SK-N-SH (cell line): ENCODE measurements at regions not wholly inside any gene's neighbourhood (a gene's known extent, or its start where the extent isn't known, plus 50 kb on each side); places are given as distances from the start of the nearest gene placed in this dataset.

ENCODE experiments used
- CTCF ChIA-PET: fragments of 300-600, 350-600 bp; formaldehyde crosslinking; extraction: SDS; loops from one replicate; lab custom pipeline; 2021; lab: Yijun Ruan, JAX
- POLR2A ChIA-PET: fragments of 350-600 bp; sonication (Branson Sonifier 250); formaldehyde crosslinking; extraction: SDS; loops from one replicate; lab custom pipeline; 2020; ENCODE audit warnings: antibody characterized with exemption, inconsistent platforms; lab: Yijun Ruan, JAX
- DNase-seq: peaks from one replicate; pipeline ENCODE4 v3.0.0; 2012
- H2AFZ ChIP-seq: fragments of 200-600 bp; sonication (generic); 2 replicates; pipeline ENCODE4 v1.8.1; 2016; ENCODE audit warnings: antibody characterized with exemption, mild to moderate bottlenecking, low read depth
- H3F3A ChIP-seq: fragments of 200-600 bp; sonication (generic); replicated peaks from 2 replicates; pipeline ENCODE3; 2016; ENCODE audit warnings: antibody characterized with exemption, mild to moderate bottlenecking; ENCODE audit not compliant: insufficient read depth
- H3K27ac ChIP-seq, 2 experiments: fragments of 200-500 bp in 1 of 2; fragments of 200-600 bp in 1 of 2; sonication (Bioruptor generic) in 1 of 2; sonication (generic), shearing (Covaris generic) in 1 of 2; 2 replicates each; pipeline versions ENCODE4 v1.5.1 to v1.6.1; 2014 to 2016; ENCODE audit warnings: low read depth in 2 of 2, inconsistent platforms in 1 of 2, low read length in 1 of 2, mild to moderate bottlenecking in 1 of 2, mixed read lengths in 1 of 2
- H3K27me3 ChIP-seq: fragments of 200-600 bp; sonication (generic), shearing (Covaris generic); 2 replicates; pipeline ENCODE4 v1.6.1; 2016; ENCODE audit warnings: mixed run types; ENCODE audit not compliant: insufficient read depth
- H3K36me3 ChIP-seq, 2 experiments: fragments of 200-500 bp in 1 of 2; fragments of 200-600 bp in 1 of 2; sonication (Bioruptor generic) in 1 of 2; sonication (generic) in 1 of 2; replicated peaks in 1 of 2; 2 replicates each; pipeline versions ENCODE3 to v1.5.1; 2014 to 2016; ENCODE audit warnings: low read length in 1 of 2, mild to moderate bottlenecking in 1 of 2; ENCODE audit not compliant: insufficient read depth in 2 of 2, control insufficient read depth in 1 of 2
- H3K4me1 ChIP-seq, 2 experiments: fragments of 200-500 bp in 1 of 2; fragments of 200-600 bp in 1 of 2; sonication (Bioruptor generic) in 1 of 2; sonication (generic), shearing (Covaris generic) in 1 of 2; 2 replicates each; pipeline versions ENCODE4 v1.5.1 to v1.6.1; 2014 to 2016; ENCODE audit warnings: low read depth in 1 of 2, low read length in 1 of 2, mixed run types in 1 of 2; ENCODE audit not compliant: insufficient read depth in 2 of 2, control insufficient read depth in 1 of 2
- H3K4me2 ChIP-seq: fragments of 200-600 bp; sonication (generic), shearing (Covaris generic); 2 replicates; pipeline ENCODE4 v1.6.1; 2017; ENCODE audit warnings: mixed run types
- H3K4me3 ChIP-seq, 2 experiments: fragments of 200-500 bp in 1 of 2; fragments of 200-600 bp in 1 of 2; sonication (Bioruptor generic) in 1 of 2; sonication (generic), shearing (Covaris generic) in 1 of 2; 2 replicates each; pipeline versions ENCODE4 v1.5.1 to v1.8.1; 2014 to 2016; ENCODE audit warnings: low read depth in 2 of 2, inconsistent platforms in 1 of 2, low read length in 1 of 2, mild to moderate bottlenecking in 1 of 2, mixed read lengths in 1 of 2, moderate library complexity in 1 of 2
- H3K79me2 ChIP-seq: fragments of 200-600 bp; sonication (generic); 2 replicates; pipeline ENCODE4 v1.8.1; 2017; ENCODE audit warnings: mild to moderate bottlenecking; ENCODE audit not compliant: insufficient read depth
- H3K9ac ChIP-seq: fragments of 200-600 bp; sonication (generic); 2 replicates; pipeline ENCODE4 v1.6.1; 2017; ENCODE audit warnings: mixed run types
- H3K9me2 ChIP-seq: fragments of 200-600 bp; sonication (generic); 2 replicates; pipeline ENCODE4 v1.6.1; 2017; ENCODE audit warnings: mixed run types
- H3K9me3 ChIP-seq: fragments of 200-600 bp; sonication (generic); 2 replicates; pipeline ENCODE4 v1.6.1; 2017; ENCODE audit warnings: mixed run types, mild to moderate bottlenecking, moderate library complexity
- H4K20me1 ChIP-seq: fragments of 200-600 bp; sonication (generic); 2 replicates; pipeline ENCODE4 v1.6.1; 2017; ENCODE audit warnings: mild to moderate bottlenecking, mixed run types; ENCODE audit not compliant: insufficient read depth
- CHD2 ChIP-seq: fragments of 150-350 bp; IDR thresholded peaks from 2 replicates; pipeline ENCODE4 v1.6.1; 2018; ENCODE audit warnings: low read length; ENCODE audit not compliant: partially characterized antibody
- CTCF ChIP-seq: fragments of 200-600 bp; sonication (generic); IDR thresholded peaks from 2 replicates; pipeline ENCODE4 v1.6.1; 2017; ENCODE audit warnings: antibody characterized with exemption, mild to moderate bottlenecking, moderate library complexity
- ELF1 ChIP-seq: IDR thresholded peaks from 2 replicates; pipeline ENCODE4 v1.4.0; 2012
- EP300 ChIP-seq, 2 experiments: IDR thresholded peaks; 2 replicates each; pipeline versions ENCODE4 v1.4.0 to v1.6.1; 2012; ENCODE audit warnings: borderline replicate concordance in 1 of 2, low read depth in 1 of 2, low read length in 1 of 2
- EZH2phosphoT487 ChIP-seq: fragments of 200-600 bp; sonication (generic); IDR thresholded peaks from 2 replicates; pipeline ENCODE4 v1.6.1; 2017; ENCODE audit warnings: low read depth, mixed run types, mild to moderate bottlenecking, antibody characterized with exemption, moderate library complexity, borderline replicate concordance
- FOXJ3 ChIP-seq: sonication (generic); formaldehyde crosslinking; IDR thresholded peaks from 2 replicates; pipeline ENCODE4 v1.5.1; 2020; ENCODE audit warnings: mild to moderate bottlenecking, missing genetic modification reagents
- FOXM1 ChIP-seq: IDR thresholded peaks from 2 replicates; pipeline ENCODE4 v1.4.0; 2012; ENCODE audit warnings: low read depth, mild to moderate bottlenecking
- IRF3 ChIP-seq: fragments of 150-350 bp; IDR thresholded peaks from 2 replicates; pipeline ENCODE4 v1.6.1; 2016; ENCODE audit warnings: mild to moderate bottlenecking, low read depth, low read length
- JUND ChIP-seq: IDR thresholded peaks from 2 replicates; pipeline ENCODE4 v1.4.0; 2012
- MAX ChIP-seq: IDR thresholded peaks from 2 replicates; pipeline ENCODE4 v1.4.0; 2012; ENCODE audit warnings: low read depth
- MXI1 ChIP-seq: IDR thresholded peaks from 2 replicates; pipeline ENCODE4 v1.6.1; 2012; ENCODE audit warnings: mild to moderate bottlenecking, low read depth, low read length, improper control_type of control experiment
- RAD21 ChIP-seq: IDR thresholded peaks from 2 replicates; pipeline ENCODE4 v1.6.1; 2012; ENCODE audit warnings: mild to moderate bottlenecking, low read length
- RFX5 ChIP-seq: IDR thresholded peaks from 2 replicates; pipeline ENCODE4 v1.6.1; 2012; ENCODE audit warnings: mild to moderate bottlenecking, improper control_type of control experiment, low read length
- TCF12 ChIP-seq: IDR thresholded peaks from 2 replicates; pipeline ENCODE4 v1.4.0; 2012
- TEAD4 ChIP-seq: IDR thresholded peaks from 2 replicates; pipeline ENCODE4 v1.4.0; 2012; ENCODE audit warnings: mild to moderate bottlenecking, borderline replicate concordance; ENCODE audit not compliant: insufficient read depth
- YY1 ChIP-seq: IDR thresholded peaks from 2 replicates; pipeline ENCODE4 v1.4.0; 2012; ENCODE audit warnings: low read depth, mild to moderate bottlenecking
- WGBS: methylation state at CpG from one replicate; pipeline ENCODE4 v1.1.6; 2017; ENCODE audit warnings: low lambda C conversion rate; 5-methylcytosine and 5-hydroxymethylcytosine counted together

GRCh38 chr22:48441553-48441850, 1386.2 kb downstream of the BRD1 start:
- Histone ChIP-seq H3K9ac (no peak overlapping the region), H3F3A (no peaks in the 10 kb centered on the region), H2AFZ (no peak overlapping the region), H3K4me2 (no peak overlapping the region), H3K36me3 (no peaks in the 10 kb centered on the region), H4K20me1 (no peaks in the 10 kb centered on the region), H3K79me2 (no peaks in the 10 kb centered on the region), H3K4me3 (no peak overlapping the region), H3K9me2 (no peaks in the 10 kb centered on the region), H3K27me3 (no peaks in the 10 kb centered on the region; the same call in 1 of the 2 replicates), H3K27ac (no peak overlapping the region), H3K9me3 (no peaks in the 10 kb centered on the region), H3K4me1 (no peaks in the 10 kb centered on the region)
- no peak for DNase-seq
- 36% methylated on average over 4 of the region's 6 CpGs for WGBS
- TF ChIP-seq TEAD4 (no peak), IRF3 (no peak), FOXJ3 (CRISPR knock-in tag) (no peak), YY1 (no peak), MAX (no peak), FOXM1 (no peak), MXI1 (no peak), CTCF (no peak), EP300 (IDR thresholded peaks at IDR 0.05; ENCODE audit: borderline replicate concordance in 1 of 2, low read depth in 1 of 2, low read length in 1 of 2) (no peak), EZH2phosphoT487 (no peak), TCF12 (no peak)
- POLR2A ChIA-PET = no interaction called here
- CTCF ChIA-PET = no interaction called here

- no peak for DNase-seq
- Histone ChIP-seq H3K4me3 (no peak overlapping the region), H4K20me1 (no peaks in the 10 kb centered on the region)
- TF ChIP-seq FOXJ3 (CRISPR knock-in tag) (no peak), JUND (no peak), RFX5 (no peak), CHD2 (no peak), RAD21 (no peak), ELF1 (no peak)
- TF ChIP-seq, all 33 proteins: peak for 0
- Histone ChIP-seq H2AFZ (no peak overlapping the region), H3K9me3 (no peaks in the 10 kb centered on the region), H3K27ac (no peak overlapping the region), H3K4me1 (no peaks in the 10 kb centered on the region), H3K36me3 (no peaks in the 10 kb centered on the region), H3K9me2 (no peaks in the 10 kb centered on the region), H3K9ac (no peak overlapping the region), H3K79me2 (no peaks in the 10 kb centered on the region), H3K4me2 (no peak overlapping the region), H3K27me3 (no peaks in the 10 kb centered on the region; the same call in 1 of the 2 replicates), H3F3A (no peaks in the 10 kb centered on the region)
- CTCF ChIA-PET = no interaction called here
- 21% methylated on average over 15 of the region's 23 CpGs for WGBS
- POLR2A ChIA-PET = no interaction called here
Measured at GRCh38 chr22:48440673-48441552, 1386.8 kb downstream of the BRD1 start.
